ENCODE measurements at regions not wholly inside any gene's neighbourhood (a gene's known extent, or its start where the extent isn't known, plus 50 kb on each side); places are given as distances from the start of the nearest gene placed in this dataset.
"Not testable (repeated sequence)": the region's sequence is repeated elsewhere in the genome, so short reads cannot be mapped to it uniquely, and the experiment has no call there.

DNA sequence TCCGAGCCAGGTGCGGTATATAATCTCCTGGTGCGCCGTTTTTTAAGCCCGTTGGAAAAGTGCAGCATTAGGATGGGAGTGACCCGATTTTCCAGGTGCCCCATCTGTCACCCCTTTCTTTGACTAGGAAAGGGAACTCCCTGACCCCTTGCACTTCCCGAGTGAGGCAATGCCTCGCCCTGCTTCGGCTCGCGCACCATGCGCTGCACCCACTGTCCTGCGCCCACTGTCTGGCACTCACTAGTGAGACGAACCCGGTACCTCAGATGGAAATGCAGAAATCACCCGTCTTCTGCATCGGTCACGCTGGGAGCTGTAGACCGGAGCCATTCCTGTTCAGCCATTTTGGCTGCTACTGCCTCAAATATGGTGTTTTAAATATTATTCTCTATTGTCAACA lies 198.0 kb downstream of the MEIS1 start:
- DNase-seq (ENCODE audit: low read depth): not testable (repeated sequence)

DNA sequence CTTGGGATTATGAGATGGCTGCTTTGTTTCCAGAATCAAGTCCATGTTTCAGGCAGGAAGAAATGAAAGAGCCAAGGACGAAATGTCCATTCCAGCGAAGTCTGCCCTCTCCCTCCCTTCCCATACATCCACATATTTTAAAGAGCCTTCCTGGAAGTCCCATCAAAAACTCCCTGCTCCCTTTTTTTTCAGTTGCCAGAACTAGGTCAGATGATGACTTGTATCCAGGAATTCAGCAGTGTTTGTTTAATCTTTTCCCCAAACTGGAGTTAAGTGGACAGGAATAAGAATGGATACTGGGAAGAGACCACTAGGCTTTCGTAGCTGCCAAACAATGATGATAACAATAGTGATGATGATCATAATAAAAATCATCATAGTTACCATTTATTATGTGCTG lies 198.7 kb downstream of the MEIS1 start:
- no peak for DNase-seq (ENCODE audit: low read depth)

DNA sequence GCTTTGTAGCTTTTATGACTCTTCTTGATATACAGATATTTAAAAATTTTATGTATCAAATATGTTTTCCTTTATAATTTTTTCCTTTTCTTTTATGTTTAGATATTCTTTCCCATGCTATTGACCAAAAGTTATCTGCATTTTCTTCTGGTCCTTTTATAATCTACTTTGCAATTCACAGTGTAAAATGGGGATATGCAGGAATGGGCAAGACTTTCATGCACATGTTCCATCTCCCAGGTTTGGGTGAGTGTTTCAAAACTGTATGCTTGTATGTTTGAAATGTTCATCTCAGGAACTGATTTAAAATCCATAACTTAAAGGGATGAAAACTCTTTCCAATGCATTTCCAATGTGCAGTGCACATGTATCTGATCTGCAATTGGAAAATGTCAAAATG lies 199.9 kb downstream of the MEIS1 start:
- DNase-seq (ENCODE audit: low read depth): no peak

DNA sequence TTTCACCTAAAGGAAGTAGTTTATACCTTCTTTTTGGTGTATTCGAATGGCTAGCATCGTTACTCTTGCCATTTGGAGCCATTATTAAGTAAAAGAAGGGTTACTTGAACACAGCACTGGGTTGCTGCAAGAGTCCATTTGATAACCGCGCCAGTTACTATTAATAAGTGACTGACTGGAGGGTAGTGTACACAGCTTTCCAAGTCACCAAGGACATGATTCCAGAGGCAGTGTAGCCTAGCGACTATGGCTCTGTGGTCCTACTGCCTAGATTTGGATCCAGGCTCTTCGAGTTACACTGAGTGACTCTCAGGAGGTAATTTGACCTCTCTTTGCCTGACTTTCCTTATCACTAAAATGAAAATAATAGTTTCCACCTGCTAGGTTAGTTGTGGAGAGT lies 206.8 kb downstream of the MEIS1 start:
- no peak for DNase-seq (ENCODE audit: low read depth)

DNA sequence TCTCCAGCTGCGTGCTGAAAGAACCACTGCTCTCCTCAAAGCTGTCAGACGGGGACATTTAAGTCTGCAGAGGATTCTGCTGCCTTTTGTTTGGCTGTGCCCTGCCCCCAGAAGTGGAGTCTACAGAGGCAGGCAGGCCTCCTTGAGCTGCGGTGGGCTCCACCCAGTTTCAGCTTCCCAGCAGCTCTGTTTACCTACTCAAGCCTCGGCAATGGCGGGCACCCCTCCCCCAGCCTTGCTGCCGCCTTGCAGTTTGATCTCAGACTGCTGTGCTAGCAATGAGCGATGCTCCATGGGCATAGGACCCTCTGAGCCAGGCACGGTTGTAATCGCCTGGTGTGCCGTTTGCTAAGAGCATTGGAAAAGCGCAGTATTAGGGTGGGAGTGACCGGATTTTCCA lies 213.2 kb downstream of the MEIS1 start:
- DNase-seq (ENCODE audit: low read depth): not testable (repeated sequence)

DNA sequence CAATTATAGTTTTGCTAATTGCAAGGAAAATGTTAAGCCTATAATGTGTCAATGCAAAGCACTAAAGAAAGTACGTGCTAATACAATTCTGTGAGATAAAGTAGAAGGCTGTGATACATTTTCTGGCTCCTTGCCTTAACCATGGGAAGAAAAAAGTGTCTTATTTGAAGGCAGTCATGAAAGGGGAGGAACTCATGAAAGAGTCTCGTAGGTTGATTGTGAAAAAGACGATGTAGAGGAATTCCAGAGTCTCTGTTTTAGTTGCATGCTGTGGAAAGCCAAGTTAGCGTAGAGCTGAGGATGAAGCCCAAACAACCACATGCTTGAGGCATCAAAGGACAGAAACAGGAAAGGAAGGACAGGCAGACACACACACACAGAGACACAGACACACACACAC lies 214.1 kb downstream of the MEIS1 start:
- no peak for DNase-seq (ENCODE audit: low read depth)

DNA sequence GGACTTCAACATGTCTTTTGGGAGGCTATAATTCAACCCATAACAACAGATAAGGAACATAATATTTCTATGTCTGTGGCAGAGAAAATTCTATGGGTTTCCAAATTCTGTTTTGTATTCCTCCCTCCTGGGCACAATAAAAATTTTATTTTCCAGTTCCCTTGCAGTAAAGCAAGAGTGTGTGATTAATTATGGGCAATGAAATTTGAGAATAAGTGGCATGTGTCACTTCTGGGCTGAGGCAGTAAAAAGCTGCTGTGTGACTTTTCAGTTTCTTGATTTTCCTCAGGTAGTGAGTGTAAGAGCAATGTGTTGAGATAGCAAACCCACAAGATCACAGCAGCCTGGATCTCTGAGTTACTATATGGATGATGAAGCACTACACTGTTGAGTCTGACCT lies 216.4 kb downstream of the MEIS1 start:
- DNase-seq (ENCODE audit: low read depth): no peak

DNA sequence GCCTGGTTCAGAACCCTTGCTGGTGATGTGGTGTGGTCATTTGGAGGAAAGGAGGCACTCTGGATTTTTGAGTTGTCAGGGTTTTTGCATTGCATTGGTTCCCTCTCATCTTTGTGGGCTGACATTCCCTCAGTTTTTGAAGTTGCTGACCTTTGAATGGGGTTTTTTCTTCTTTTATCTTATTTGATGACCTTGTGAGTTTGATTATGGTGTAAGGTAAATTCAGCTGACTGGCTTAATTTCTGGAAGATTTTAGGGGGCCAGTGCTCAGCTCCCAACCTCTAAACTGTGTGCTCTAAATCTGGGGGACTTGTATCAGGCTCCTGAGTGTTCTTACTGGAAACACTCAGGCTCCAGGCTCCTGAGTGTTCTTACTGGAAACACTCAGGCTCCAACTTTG lies 225.9 kb downstream of the MEIS1 start:
- DNase-seq (ENCODE audit: low read depth): no peak

DNA sequence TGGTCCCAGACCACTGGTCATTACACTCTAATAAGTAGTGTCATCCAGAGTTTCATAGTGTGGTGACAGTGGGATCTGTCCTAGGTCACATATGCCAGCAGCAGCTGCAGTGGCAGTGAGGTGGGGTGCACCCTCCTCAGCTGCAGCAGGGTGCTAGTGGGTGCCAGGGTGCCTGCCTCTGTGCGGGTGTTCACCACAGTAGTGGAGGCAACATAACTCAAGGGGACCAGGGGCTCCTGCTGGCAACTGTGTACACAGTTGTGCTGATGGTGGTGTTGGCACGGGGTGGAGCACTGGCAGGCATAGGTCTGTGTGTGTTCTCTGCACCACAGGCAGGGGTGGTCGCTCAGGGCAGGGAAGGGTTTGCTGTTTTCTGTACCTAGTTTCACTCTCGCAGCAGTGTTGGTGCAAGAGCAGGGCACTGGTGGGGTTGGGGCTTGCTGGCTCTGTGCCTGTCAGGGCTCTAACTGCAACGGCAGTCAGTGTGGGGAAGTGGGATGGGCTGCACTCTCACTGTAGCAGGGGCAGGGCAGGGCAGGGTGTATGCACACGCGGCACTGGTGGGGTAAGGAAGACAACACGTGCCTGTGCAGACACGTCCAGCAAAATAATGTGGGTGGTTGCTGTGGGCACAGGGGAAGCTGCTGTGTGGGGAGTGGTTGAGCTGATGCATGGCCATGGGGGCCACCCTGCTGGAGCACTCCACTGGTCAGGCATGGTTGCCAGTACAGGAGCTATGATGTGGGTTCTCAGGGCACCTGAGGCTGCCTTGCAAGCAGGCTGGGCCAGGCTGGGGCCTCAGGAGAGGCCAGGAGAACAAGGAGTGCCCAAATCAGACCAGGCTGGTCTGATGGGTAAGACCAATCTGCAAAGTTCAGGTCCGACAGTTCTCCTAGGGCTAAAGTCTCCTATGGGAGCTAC lies 226.6 kb downstream of the MEIS1 start:
- DNase-seq (ENCODE audit: low read depth): no peak

DNA sequence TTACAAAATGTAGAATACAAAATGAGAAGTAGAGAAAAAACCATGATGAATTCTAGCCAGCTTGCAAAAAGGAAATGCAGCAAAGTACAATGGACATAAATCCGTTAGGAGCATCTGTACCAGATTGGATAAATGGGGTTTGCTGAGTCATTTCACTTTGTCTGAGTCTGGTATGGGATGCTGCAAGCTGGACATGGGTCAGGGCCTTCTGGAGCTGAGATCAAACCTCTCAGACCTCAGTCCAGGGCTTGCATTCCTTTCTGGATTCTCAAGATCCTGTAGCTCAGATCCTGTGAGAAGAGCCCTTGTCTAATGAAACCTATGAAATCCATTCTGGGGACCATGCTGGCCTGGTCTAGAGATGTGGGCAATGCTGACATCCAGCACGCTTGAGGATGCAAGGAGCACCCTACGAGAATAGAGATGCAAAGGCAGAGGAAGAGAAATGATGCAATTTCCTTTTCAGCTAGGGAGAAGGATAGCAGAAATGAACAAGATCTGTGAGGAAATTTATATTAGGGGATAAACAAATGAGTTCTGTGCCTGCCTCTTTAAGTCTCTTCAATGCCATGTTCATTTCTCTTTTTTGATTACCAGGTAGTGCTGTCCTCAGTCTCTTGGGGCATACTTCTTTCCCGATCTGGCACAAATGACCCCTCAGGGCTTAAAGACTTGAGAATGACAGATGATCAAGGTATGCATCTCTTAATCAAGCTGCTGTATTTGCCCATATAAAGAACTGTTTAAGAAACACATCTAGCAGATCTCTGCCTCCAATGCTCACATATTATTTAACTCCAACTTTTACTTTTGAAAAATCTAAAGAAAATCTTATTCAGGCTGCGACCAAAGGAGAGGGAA lies 230.4 kb downstream of the MEIS1 start:
- DNase-seq (ENCODE audit: low read depth): peak; percentile 15

DNA sequence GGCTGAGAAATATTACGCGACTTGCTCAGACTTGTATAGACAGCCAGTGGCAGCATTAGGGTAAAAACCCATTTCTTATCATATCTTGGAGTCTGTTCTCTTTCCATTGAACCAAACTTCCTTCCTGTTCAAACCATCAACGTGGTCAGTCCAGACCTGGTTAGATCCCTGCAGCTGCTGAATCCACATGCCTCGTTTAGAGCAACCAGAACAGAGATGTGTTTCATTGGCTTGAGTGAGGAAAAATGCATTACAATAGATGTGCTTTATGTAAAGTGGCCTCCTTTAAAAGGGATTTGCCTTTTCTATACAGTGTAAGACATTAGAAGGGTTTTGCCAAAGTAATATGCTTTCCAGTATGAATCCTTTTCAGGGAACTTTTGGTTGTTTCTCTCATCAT lies 232.4 kb downstream of the MEIS1 start:
- no peak for DNase-seq (ENCODE audit: low read depth)

DNA sequence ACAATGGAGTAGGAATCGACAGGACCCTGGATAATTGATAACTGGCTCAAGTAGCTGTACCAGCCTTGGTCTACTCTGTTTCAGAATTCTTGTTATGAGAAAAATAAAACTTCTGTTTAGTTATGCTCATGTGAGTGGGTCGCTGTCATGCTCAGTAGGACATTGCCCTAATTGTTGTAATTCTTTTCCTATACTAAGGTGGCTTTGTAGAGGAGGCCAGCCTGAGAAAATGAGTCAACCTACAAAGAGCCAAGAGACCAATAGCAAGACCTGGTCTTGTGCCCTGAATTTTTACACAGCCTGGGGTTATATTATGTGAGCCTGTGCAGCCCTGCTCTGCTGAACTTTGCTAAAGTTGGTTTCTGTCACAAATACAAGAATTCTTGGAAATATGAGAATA lies 238.4 kb downstream of the MEIS1 start:
- no peak for DNase-seq (ENCODE audit: low read depth)

DNA sequence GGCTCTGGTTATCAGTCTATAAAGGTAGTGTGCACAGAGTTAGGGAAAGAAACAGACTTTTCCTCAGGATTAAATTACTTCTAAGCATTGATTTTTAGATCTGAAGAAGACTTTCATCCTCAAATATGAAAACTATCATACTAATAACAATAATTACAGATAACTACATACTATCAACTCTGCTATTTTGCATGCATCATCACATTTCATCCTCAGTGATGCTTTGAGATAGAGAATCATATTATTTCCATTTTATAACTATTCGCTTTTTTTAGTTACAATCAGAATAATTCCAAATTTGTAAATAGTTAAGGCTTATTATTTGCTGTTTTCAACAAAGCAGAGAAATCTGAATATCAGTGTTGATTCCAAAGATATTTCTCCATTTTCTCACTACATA lies 239.2 kb downstream of the MEIS1 start:
- no peak for DNase-seq (ENCODE audit: low read depth)

DNA sequence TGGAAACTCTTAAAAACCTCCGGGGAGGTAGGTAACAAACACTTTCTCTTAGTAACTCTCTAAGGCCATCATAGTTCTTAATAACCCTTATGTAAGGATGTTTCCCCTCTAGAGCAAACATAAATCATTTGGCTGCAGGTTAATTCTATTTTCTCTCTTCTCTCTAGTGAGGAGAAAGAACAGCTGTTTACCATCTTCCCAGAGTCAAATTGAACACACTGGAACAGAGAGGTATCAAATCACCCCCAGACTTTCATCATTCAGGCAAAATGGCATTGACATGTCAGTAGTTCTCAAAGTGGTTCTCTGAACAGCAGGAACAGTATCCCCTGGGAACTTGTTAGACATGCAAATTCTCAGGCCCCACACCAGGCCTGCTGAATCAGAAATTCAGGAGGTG lies 240.7 kb downstream of the MEIS1 start:
- DNase-seq (ENCODE audit: low read depth): no peak

DNA sequence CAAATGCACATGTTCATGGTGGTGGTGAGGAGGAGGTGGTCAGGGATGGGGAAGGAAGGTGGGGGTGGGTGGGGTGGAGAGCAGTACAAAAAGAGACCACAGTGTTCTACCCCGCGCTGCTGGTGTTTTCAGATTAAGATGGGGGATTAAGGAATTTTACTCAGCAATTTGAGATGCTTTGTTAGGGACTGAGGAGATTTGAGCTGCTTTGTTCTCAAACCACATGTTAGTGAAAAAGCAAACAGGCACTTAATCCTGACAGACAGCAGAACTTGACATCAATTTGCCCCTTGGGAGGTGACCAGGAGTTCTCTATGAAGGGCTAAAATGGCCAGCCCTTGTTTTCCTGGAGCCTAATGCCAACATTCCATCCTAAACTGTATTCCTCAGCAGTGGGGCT lies 244.5 kb downstream of the MEIS1 start:
- no peak for DNase-seq (ENCODE audit: low read depth)

DNA sequence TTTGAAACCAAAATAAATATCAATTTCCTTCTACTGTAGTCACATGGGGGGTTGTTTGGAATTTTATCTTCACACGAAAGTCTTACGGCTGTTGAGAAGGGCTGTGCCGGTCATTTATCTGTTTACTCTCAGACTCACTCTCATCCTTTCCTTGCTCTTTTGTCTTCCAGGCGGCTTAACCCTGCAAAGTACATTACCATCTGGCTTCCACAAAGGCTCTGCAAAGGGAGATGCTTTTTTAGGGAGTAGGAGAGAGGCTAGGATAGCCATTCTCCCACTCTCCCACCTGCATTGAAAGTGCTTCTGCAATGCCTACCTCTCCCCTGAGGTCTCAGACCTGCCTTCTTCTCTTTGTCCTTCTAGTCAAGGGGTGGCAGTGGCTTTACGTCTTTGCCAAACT lies 247.6 kb downstream of the MEIS1 start:
- no peak for DNase-seq (ENCODE audit: low read depth)

DNA sequence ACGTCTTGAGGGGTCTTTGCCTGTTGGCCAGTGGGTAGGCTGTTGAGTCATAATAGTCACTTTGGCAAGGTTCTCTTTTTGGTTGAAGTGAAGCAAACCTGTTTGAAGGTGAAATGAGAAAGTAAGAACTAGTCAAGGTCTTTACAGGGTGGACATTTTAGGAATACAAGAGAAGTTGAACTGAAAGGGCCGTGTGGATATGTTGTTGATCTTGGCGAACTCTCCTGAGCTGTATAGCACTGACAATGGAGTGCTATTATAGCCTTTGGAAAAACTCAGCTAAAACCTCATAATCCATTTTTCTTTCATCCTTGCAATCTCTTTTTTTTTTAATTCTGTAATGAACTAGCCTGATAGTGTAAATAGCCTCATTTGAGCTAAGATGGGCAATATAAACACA lies 248.1 kb downstream of the MEIS1 start:
- DNase-seq (ENCODE audit: low read depth): no peak

DNA sequence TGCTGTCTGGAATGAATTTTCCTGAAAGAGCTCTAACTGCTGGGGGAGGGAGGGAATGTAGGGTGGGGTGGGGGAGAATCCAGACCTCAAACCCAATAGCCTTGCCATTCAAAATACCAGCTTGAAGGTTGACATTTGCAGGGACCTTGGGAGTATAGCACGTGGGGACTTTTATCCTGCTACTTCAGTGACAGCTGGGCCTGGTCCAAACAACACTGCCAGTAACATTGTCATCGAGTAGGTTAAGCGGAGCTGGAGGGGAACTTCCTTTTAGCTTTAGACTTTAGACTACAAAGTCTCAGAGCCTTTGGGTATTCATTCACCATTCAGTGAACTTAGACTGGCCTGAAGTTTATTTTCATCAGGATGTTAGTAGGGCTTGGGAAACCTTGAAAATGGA lies 248.7 kb downstream of the MEIS1 start:
- no peak for DNase-seq (ENCODE audit: low read depth)

DNA sequence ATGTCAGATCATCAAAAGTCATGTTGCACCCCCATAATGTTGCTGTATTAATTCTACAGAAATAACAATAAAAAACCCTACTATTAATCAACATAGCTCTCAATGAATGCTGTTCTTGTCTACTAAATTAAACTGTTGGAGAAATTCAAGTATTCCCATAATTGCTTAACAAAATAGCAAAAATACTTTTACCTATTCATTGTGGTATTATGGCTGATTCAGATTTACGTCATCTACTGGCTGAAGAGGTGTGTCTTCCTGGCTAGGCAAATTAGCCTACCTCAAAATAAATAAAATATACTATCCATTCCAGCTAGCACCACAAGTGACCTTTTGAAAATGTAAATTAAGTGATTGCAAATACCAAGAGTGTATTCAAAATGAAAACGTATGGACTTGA lies 249.4 kb downstream of the MEIS1 start:
- DNase-seq (ENCODE audit: low read depth): no peak

DNA sequence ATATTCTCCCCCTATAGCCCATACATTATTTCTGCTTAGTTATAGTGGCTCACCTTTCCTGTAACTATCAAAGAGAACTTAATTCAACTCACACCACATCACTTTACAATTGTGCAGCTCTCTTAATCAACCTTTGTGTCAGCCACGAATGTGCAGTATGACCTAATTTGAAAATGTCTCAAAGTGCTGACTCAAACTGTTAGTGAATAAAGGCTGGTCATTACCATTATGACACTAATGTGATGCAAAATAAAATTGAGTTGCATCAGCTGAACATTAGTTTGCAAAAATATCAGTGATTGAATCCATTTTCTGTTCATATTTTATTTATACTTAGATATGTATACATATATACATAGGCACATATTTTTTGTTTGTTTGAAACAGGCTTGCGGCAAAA lies 251.8 kb downstream of the MEIS1 start:
- DNase-seq (ENCODE audit: low read depth): no peak

DNA sequence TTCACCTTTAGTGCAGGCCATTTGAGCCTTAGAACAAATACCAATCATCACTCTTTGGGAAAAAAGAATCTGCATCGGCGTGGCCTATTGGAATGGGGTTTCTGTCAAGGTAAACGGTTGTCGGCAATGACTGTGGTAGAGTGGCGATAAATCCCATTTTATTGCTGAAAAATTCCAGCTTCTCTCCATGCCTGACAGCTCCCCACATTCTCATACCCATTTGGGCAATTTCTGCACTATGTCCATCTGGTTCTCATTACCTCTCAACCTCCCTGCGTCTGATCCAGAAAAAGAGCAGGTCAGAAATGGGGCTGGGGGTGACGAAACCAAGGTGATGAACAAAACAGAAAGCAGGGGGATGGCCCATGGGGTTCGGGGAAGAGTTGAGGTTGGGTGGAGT lies 254.0 kb downstream of the MEIS1 start:
- DNase-seq (ENCODE audit: low read depth): no peak

DNA sequence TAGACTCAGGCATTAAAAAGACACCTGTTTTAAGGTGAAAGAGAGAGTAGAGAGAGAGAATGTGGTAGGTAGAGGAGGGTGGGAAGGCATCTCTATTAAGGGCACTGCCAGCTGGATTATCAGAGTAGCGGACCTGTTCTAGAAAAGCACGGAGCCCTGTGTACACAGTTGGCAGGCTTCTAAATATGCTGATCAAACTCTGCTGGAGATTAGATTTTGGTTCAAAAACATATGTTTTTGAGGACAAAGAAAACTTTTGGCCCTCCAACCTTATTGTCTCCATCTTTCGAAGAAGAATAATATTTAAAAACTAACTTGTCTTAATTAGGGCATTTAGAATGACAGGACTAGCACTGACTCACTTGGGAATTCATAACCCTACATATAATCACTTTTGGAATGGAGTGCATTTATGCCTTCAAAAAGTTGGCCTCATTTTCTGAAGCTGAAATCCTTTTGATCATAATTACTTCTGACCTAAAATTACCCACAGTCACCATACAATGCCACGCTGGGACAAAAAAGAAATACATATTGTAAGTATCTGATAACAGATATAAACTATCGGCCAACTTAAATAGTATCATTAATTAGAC lies 254.6 kb downstream of the MEIS1 start:
- DNase-seq (ENCODE audit: low read depth): no peak
